Suprapubic skin (tissue), 4 donors: ENCODE measurements at regions not wholly inside any gene's neighbourhood (a gene's known extent, or its start where the extent isn't known, plus 50 kb on each side); places are given as distances from the start of the nearest gene placed in this dataset.
"Not testable (repeated sequence)": the region's sequence is repeated elsewhere in the genome, so short reads cannot be mapped to it uniquely, and the experiment has no call there.

Experiments
- DNase-seq, 2 donors: peaks; one replicate each; pipeline ENCODE4 v3.0.0-alpha.2; 2019; ENCODE audit warnings: low spot score in 2 of 2
- H3K27ac ChIP-seq: fragments of 200-600 bp; sonication (generic); one replicate; pipeline ENCODE4 v1.5.1; 2019
- H3K27me3 ChIP-seq: fragments of 200-600 bp; sonication (generic); one replicate; pipeline ENCODE4 v1.5.1; 2019
- H3K36me3 ChIP-seq: fragments of 200-600 bp; sonication (generic); one replicate; pipeline ENCODE4 v1.5.1; 2019
- H3K4me1 ChIP-seq: fragments of 200-600 bp; sonication (generic); one replicate; pipeline ENCODE4 v1.5.1; 2019
- H3K4me3 ChIP-seq: fragments of 200-600 bp; sonication (generic); one replicate; pipeline ENCODE4 v1.5.1; 2019; ENCODE audit warnings: mild to moderate bottlenecking
- H3K9me3 ChIP-seq: fragments of 200-600 bp; sonication (generic); one replicate; pipeline ENCODE4 v1.5.1; 2019
- CTCF ChIP-seq, 2 donors: fragments of 200-600 bp in 1 of 2; fragments of 450-650 bp in 1 of 2; sonication (generic) in 1 of 2; IDR thresholded peaks; one replicate each; pipeline ENCODE4 v1.5.1; 2016 to 2019; ENCODE audit warnings: antibody characterized with exemption in 2 of 2, mild to moderate bottlenecking in 1 of 2, moderate library complexity in 1 of 2
- EP300 ChIP-seq: sonication (generic); formaldehyde crosslinking; IDR thresholded peaks from one replicate; pipeline ENCODE4 v1.6.1; 2017; ENCODE audit warnings: antibody characterized with exemption
- POLR2A ChIP-seq, 2 donors: fragments of 450-650 bp; IDR thresholded peaks; one replicate each; pipeline ENCODE4 v1.6.1; 2017; ENCODE audit warnings: antibody characterized with exemption in 2 of 2, mild to moderate bottlenecking in 2 of 2, moderate library complexity in 2 of 2
- POLR2AphosphoS5 ChIP-seq, 3 donors: sonication (generic); formaldehyde crosslinking; IDR thresholded peaks; one replicate each; pipeline ENCODE4 v1.6.1; 2017; ENCODE audit warnings: antibody characterized with exemption in 3 of 3
- WGBS: methylation state at CpG from one replicate; pipeline ENCODE4 v1.1.5; 2018; 5-methylcytosine and 5-hydroxymethylcytosine counted together

- H3K27me3 ChIP-seq, result no peaks in the 10 kb centered on the region
- WGBS, result 84% methylated on average over 10 of the region's 10 CpGs
- no peaks in the 10 kb centered on the region for H3K4me1 ChIP-seq
- peaks cover 2% of the 10 kb centered on the region for H3K9me3 ChIP-seq
- DNase-seq, result no peak
- no peak overlapping the region for H3K27ac ChIP-seq
- no peak for TF ChIP-seq POLR2AphosphoS5 (IDR thresholded peaks at IDR 0.05)
- no peak for TF ChIP-seq EP300
- no peak for TF ChIP-seq POLR2A (IDR thresholded peaks at IDR 0.05)
- TF ChIP-seq CTCF (IDR thresholded peaks at IDR 0.05), result no peak
- no peak overlapping the region for H3K4me3 ChIP-seq
- H3K36me3 ChIP-seq, result no peaks in the 10 kb centered on the region
These were observed 611.1 kb downstream of the UQCRFS1 start for GRCh38 chr19:28601723-28602440.

GRCh38 chr19:28598861-28599260, 614.1 kb downstream of the UQCRFS1 start:
- TF ChIP-seq POLR2AphosphoS5 (IDR thresholded peaks at IDR 0.05) (no peak), CTCF (IDR thresholded peaks at IDR 0.05) (no peak), POLR2A (IDR thresholded peaks at IDR 0.05) (no peak), EP300 (no peak)
- DNase-seq, result no peak
- no peaks in the 10 kb centered on the region for H3K9me3 ChIP-seq
- no peak overlapping the region for H3K27ac ChIP-seq
- no peaks in the 10 kb centered on the region for H3K27me3 ChIP-seq
- H3K4me1 ChIP-seq, result no peaks in the 10 kb centered on the region
- H3K4me3 ChIP-seq, result no peak overlapping the region
- WGBS, result 57% methylated on average over 3 of the region's 3 CpGs
- no peaks in the 10 kb centered on the region for H3K36me3 ChIP-seq

DNA sequence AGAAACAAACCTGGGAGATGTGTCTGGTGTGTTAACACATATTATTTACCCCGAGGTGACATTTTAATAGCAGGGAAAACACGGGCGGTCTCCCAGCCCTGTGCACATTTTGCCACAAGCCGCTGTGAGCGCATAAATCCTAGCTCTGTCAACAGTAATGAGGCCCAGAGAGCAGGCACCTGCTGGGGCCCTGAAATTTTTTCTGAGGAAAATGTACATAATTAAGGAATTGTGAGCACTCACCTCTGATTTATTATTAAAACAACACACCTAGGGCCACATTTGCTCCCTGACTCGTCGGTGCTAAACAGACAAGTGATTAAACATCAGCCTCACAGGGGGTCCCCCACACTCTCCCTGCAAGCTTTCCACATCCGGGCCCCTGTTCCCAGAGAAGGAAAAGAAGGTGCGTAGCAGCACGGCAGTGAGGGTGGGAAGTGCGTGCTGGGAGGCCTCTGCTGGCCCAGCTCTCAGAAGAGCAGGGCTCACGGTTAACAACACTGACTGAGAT, 616.3 kb downstream of the UQCRFS1 start:
- DNase-seq, result no peak
- Histone ChIP-seq H3K4me3 (no peak overlapping the region), H3K27ac (no peak overlapping the region), H3K36me3 (no peaks in the 10 kb centered on the region), H3K4me1 (no peaks in the 10 kb centered on the region), H3K27me3 (no peaks in the 10 kb centered on the region), H3K9me3 (no peaks in the 10 kb centered on the region)
- TF ChIP-seq CTCF (IDR thresholded peaks at IDR 0.05), result no peak
- TF ChIP-seq EP300, result no peak
- no peak for TF ChIP-seq POLR2A (IDR thresholded peaks at IDR 0.05)
- WGBS, result 38% methylated on average over 12 of the region's 12 CpGs

GRCh38 chr19:28595722-28596480, 617.0 kb downstream of the UQCRFS1 start:
- Histone ChIP-seq H3K4me3 (no peak overlapping the region), H3K4me1 (no peaks in the 10 kb centered on the region), H3K27me3 (no peaks in the 10 kb centered on the region), H3K27ac (no peak overlapping the region), H3K9me3 (no peaks in the 10 kb centered on the region), H3K36me3 (no peaks in the 10 kb centered on the region)
- 60% methylated on average over 4 of the region's 4 CpGs for WGBS
- TF ChIP-seq CTCF (IDR thresholded peaks at IDR 0.05) (no peak), POLR2A (IDR thresholded peaks at IDR 0.05) (no peak)
- DNase-seq, result no peak

DNA sequence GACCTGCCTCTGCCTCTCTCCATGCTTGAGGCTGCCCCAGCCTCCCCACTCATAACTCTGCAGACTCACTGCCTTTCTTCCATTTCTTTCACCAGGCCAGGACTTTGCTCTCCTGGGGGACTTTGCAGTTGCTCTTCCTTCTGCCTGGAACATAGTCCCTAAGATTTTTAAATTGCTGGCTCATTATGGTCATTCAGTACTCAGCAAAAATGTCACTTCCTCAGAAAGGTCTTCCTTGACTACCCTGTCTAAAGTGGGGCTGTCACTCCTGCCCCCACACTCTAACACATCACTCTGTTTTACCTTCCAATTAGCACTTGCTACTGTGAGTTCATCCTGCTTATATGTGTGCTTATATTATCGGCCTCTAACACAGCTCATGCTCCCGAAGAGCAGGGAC, 618.2 kb downstream of the UQCRFS1 start:
- WGBS, result 91% methylated on average over 2 of the region's 2 CpGs
- TF ChIP-seq EP300 (no peak), POLR2A (IDR thresholded peaks at IDR 0.05) (no peak), CTCF (IDR thresholded peaks at IDR 0.05) (no peak), POLR2AphosphoS5 (IDR thresholded peaks at IDR 0.05) (no peak)
- no peaks in the 10 kb centered on the region for H3K27me3 ChIP-seq
- H3K4me1 ChIP-seq, result no peaks in the 10 kb centered on the region
- no peak overlapping the region for H3K4me3 ChIP-seq
- H3K9me3 ChIP-seq, result no peaks in the 10 kb centered on the region
- DNase-seq, result no peak
- no peaks in the 10 kb centered on the region for H3K36me3 ChIP-seq
- H3K27ac ChIP-seq, result no peak overlapping the region

GRCh38 chr19:28589991-28590411, 623.0 kb downstream of the UQCRFS1 start:
- H3K36me3 ChIP-seq, H3K9me3 ChIP-seq, H3K27ac ChIP-seq, DNase-seq, H3K4me1 ChIP-seq, H3K4me3 ChIP-seq, H3K27me3 ChIP-seq: not testable (repeated sequence)
- 56% methylated on average over 11 of the region's 11 CpGs for WGBS
